Kidney (tissue), 13 donors: ENCODE measurements at regions not wholly inside any gene's neighbourhood (a gene's known extent, or its start where the extent isn't known, plus 50 kb on each side); places are given as distances from the start of the nearest gene placed in this dataset.

Source experiments
- DNase-seq, 5 donors: peaks; one replicate each; pipeline ENCODE4 v3.0.0-alpha.2; 2013 to 2020
- FAIRE-seq: peaks from 2 replicates; lab custom pipeline; 2012; peaks lifted over from hg19 to GRCh38; lab: Jason Lieb, UNC
- H3K27ac ChIP-seq, 2 donors: one replicate each; pipeline ENCODE4 v1.7.0; 2013; ENCODE audit warnings: low read depth in 2 of 2, low read length in 2 of 2, inconsistent platforms in 1 of 2
- H3K27me3 ChIP-seq: one replicate; pipeline ENCODE4 v1.7.1; 2013; ENCODE audit warnings: low read length, inconsistent platforms; ENCODE audit not compliant: control insufficient read depth, insufficient read depth
- H3K36me3 ChIP-seq, 3 donors: one replicate each; pipeline versions ENCODE4 v1.7.0 to v1.7.1; 2013; ENCODE audit warnings: low read length in 3 of 3, control low read depth in 1 of 3, inconsistent platforms in 1 of 3; ENCODE audit not compliant: insufficient read depth in 3 of 3, control insufficient read depth in 2 of 3
- H3K4me1 ChIP-seq, 3 donors: one replicate each; pipeline versions ENCODE4 v1.7.0 to v1.7.1; 2013; ENCODE audit warnings: low read length in 3 of 3, inconsistent platforms in 1 of 3, low read depth in 1 of 3; ENCODE audit not compliant: control insufficient read depth in 2 of 3, insufficient read depth in 2 of 3
- H3K4me3 ChIP-seq, 3 donors: one replicate each; pipeline versions ENCODE4 v1.7.0 to v1.8.1; 2013; ENCODE audit warnings: low read length in 3 of 3, control low read depth in 1 of 3, inconsistent platforms in 1 of 3
- H3K9ac ChIP-seq, 3 donors: one replicate each; pipeline versions ENCODE4 v1.7.0 to v1.7.1; 2013; ENCODE audit warnings: low read length in 3 of 3, control low read depth in 1 of 3, inconsistent platforms in 1 of 3
- H3K9me3 ChIP-seq, 3 donors: one replicate each; pipeline versions ENCODE4 v1.7.0 to v1.7.1; 2013; ENCODE audit warnings: low read length in 3 of 3, control low read depth in 1 of 3, inconsistent platforms in 1 of 3; ENCODE audit not compliant: control insufficient read depth in 2 of 3, insufficient read depth in 1 of 3
- intact Hi-C: fragments of 100-400 bp; cut with DNase I; formaldehyde crosslinking; loops from one replicate; pipeline ENCODE4 v1.11.1; 2022
- TF ChIP-seq, protein P1 (sequence below): IDR thresholded peaks from 3 replicates; pipeline ENCODE4 v1.5.1; 2012; ENCODE audit warnings: mild to moderate bottlenecking, moderate library complexity, borderline replicate concordance; ENCODE audit not compliant: insufficient read depth; ENCODE audit errors: extremely low read depth
- donor health status: control.
- donor health status: control.
- donor health status: control.
- donor health status: control.
- donor health status: control.
- donor health status: DM: yes; HTN: yes; CAD: no.
- donor health status: Normal renal cell carcinoma (clear cell type).

DNA sequence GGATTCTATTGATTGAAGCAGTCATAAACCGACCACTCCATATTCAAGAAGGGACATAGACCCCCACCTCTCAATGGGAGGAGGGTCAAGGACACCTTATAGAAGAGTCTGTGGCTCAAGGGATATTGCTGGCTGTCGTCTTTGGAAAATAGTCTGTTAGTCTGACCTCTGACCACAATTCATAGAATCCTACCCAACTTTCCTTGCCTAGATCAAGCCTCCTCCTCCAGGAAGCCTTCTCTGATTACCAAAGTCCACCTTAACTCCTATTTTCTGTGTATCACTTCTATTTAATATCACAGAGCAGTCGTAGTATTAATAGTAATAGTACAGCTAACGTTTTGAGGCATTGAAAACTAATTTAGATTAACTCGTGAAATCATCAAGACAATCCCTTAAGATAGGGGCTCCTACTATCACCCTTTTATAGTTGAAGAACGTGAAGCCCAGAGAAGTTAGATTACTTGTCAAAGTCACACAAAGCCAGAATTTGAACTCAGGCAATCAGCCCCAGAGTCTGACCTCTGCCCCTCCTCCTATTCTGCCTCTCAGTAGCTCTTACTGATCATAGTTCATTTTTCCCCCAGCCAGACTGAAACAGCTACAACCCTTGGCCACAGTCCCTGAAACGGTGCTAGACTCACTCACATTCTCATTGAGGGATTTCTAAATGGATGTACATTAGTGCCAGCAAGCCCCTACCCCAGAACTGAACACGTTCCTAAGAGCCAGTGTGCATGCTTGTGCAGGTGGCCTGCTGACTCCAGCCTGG lies 636.6 kb downstream of the MID1IP1 start:
- Histone ChIP-seq H3K27me3 (peaks cover 4% of the 10 kb centered on the region), H3K9ac (no peak overlapping the region), H3K36me3 (no peaks in the 10 kb centered on the region), H3K4me3 (no peak overlapping the region), H3K9me3 (no peaks in the 10 kb centered on the region), H3K27ac (no peak overlapping the region), H3K4me1 (no peaks in the 10 kb centered on the region)
- no peak for DNase-seq
- intact Hi-C loops = no loop called here
- TF ChIP-seq, protein P1, sequence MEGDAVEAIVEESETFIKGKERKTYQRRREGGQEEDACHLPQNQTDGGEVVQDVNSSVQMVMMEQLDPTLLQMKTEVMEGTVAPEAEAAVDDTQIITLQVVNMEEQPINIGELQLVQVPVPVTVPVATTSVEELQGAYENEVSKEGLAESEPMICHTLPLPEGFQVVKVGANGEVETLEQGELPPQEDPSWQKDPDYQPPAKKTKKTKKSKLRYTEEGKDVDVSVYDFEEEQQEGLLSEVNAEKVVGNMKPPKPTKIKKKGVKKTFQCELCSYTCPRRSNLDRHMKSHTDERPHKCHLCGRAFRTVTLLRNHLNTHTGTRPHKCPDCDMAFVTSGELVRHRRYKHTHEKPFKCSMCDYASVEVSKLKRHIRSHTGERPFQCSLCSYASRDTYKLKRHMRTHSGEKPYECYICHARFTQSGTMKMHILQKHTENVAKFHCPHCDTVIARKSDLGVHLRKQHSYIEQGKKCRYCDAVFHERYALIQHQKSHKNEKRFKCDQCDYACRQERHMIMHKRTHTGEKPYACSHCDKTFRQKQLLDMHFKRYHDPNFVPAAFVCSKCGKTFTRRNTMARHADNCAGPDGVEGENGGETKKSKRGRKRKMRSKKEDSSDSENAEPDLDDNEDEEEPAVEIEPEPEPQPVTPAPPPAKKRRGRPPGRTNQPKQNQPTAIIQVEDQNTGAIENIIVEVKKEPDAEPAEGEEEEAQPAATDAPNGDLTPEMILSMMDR = no peak
- FAIRE-seq = no peak

DNA sequence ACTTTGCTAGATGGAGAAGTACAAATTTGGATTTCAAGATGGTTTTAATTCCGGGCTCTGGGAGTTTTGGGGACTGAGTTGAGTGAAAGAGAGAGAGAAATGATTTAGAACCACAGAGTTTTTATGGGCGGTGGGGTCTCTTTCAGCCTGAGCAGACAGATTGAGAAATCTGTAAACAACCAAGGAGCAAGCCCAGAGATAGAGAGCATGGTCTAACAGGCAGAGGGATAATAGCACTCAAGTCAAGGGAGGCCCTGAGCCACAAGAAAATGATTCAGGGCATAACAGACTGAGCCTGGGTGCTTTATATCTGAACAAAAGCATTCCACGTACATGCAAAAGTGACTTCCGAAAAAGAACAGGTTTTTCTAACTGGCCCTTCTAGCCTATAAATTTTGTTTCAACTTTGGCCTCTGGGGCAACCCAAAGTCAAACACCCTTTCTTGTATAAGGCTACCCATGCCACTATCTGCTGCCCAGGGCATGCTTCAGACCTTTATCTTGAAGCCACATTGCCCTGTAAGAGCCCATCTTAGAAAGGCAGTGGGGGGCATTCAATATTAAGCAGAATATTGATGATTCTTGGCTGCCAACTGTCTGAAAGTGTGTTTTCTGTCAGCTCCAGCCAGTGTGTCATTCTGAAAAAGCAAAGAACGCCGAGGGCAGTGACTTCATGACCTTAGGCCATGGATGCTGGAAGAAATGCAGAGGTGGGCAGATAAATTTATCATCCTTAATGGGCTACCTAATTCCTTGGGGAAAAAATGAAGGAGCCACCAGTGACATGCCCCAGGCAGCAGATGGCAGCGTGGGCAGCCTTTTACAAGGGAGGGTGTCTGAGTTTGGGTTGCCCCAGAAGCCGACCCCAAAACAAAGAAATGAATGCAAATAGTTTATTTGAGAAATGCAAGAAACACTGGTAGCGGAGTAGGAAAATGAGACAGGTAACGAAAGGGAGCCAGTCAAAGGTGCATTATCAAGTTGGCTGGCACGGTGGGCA lies 637.6 kb downstream of the MID1IP1 start:
- no peak overlapping the region for H3K4me3 ChIP-seq
- DNase-seq (no peak), FAIRE-seq (no peak)
- H3K9ac ChIP-seq = no peak overlapping the region
- intact Hi-C loops = no loop called here
- no peaks in the 10 kb centered on the region for H3K9me3 ChIP-seq
- H3K27me3 ChIP-seq = peaks cover 4% of the 10 kb centered on the region
- TF ChIP-seq, protein P1 = no peak
- H3K27ac ChIP-seq = no peak overlapping the region
- no peaks in the 10 kb centered on the region for H3K4me1 ChIP-seq
- H3K36me3 ChIP-seq = no peaks in the 10 kb centered on the region

DNA sequence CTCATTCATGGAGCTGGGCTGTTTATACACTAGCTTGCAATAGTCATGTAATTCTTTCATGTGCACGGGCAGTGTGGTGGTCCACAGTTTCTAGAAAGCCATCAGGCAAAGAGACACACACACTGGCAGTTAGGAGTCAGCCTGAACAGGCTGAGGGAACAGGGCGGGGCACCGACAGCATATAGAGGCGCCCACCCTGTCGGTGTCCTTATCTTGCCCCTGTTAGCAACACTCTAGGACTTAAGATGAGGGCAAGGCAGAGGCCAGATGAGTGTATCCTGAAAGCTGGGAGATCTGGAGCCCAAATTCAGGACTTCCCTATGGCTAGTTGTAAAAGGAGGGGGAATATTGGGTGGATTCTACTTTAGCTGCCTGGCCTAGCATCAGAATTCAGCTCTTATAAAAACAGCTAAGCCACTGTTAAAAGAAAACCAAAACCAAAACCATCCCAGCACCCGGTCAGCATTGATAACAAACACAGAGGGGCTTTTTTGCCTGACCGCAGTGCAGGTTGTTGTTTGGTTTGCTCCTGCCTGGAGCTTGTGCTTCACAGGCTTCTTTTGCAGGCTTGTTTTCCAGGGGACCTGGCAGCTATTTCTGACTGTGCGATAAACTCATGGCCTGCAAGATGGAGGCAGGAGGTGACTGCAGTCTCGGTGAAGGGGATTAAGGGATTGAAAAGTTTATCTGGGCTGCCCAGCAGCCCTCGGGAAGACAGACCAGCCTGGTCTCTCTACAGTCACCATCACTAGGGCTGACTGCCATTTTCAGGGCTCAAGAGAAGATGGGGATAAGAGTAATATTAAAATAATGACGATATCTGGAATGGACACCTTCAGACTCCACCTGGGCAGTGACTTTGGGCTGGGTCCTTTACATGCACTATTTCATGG lies 638.9 kb downstream of the MID1IP1 start:
- FAIRE-seq (no peak), DNase-seq (no peak)
- TF ChIP-seq, protein P1 = no peak
- H3K36me3 ChIP-seq = no peaks in the 10 kb centered on the region
- H3K4me1 ChIP-seq = no peaks in the 10 kb centered on the region
- H3K27ac ChIP-seq = no peak overlapping the region
- no peaks in the 10 kb centered on the region for H3K9me3 ChIP-seq
- H3K27me3 ChIP-seq = peaks cover 4% of the 10 kb centered on the region
- no peak overlapping the region for H3K4me3 ChIP-seq
- no peak overlapping the region for H3K9ac ChIP-seq
- intact Hi-C loops = no loop called here
